CD14-positive monocyte (primary cell): ENCODE measurements at regions not wholly inside any gene's neighbourhood (a gene's known extent, or its start where the extent isn't known, plus 50 kb on each side); places are given as distances from the start of the nearest gene placed in this dataset.

Experiments used
- DNase-seq, 3 donors: peaks; one replicate each; pipeline ENCODE4 v3.0.0-alpha.2; 2011 to 2022
- H2AFZ ChIP-seq: 2 replicates; pipeline ENCODE4 v1.6.0; 2012; ENCODE audit warnings: mild to moderate bottlenecking, low read depth, low read length, inconsistent platforms; ENCODE audit not compliant: insufficient read depth, poor library complexity, severe bottlenecking
- H3K27ac ChIP-seq, 2 donors: 1 replicate in 1 of 2; 2 replicates in 1 of 2; pipeline ENCODE4 v1.5.1; 2012 to 2013; ENCODE audit warnings: low read length in 2 of 2, control low read depth in 1 of 2, inconsistent platforms in 1 of 2, low read depth in 1 of 2, mild to moderate bottlenecking in 1 of 2
- H3K27me3 ChIP-seq, 2 donors: one replicate each; pipeline versions ENCODE4 v1.6.0 to v1.6.1; 2011 to 2013; ENCODE audit warnings: low read length in 2 of 2; ENCODE audit not compliant: control insufficient read depth in 2 of 2, insufficient read depth in 2 of 2
- H3K36me3 ChIP-seq, 2 donors: replicated peaks in 1 of 2; 1 replicate in 1 of 2; 2 replicates in 1 of 2; pipeline versions ENCODE4 v1.5.1 to v1.6.1; 2012 to 2013; ENCODE audit warnings: low read length in 2 of 2, control low read depth in 1 of 2, inconsistent platforms in 1 of 2, mild to moderate bottlenecking in 1 of 2; ENCODE audit not compliant: insufficient read depth in 2 of 2, control insufficient read depth in 1 of 2
- H3K4me1 ChIP-seq, 2 donors: 1 replicate in 1 of 2; 2 replicates in 1 of 2; pipeline versions ENCODE4 v1.5.1 to v1.6.1; 2012 to 2013; ENCODE audit warnings: low read length in 2 of 2, control low read depth in 1 of 2, inconsistent platforms in 1 of 2, mild to moderate bottlenecking in 1 of 2, moderate library complexity in 1 of 2; ENCODE audit not compliant: insufficient read depth in 2 of 2, control insufficient read depth in 1 of 2
- H3K4me2 ChIP-seq: replicated peaks from 2 replicates; pipeline ENCODE3; 2012; ENCODE audit warnings: low read length, moderate library complexity, mild to moderate bottlenecking; ENCODE audit not compliant: poor library complexity, severe bottlenecking; ENCODE audit errors: extremely low read depth
- H3K4me3 ChIP-seq, 3 experiments: fragments of 200-600 bp in 1 of 3; sonication (generic) in 1 of 3; replicated peaks in 1 of 3; 1 replicate in 2 of 3; 2 replicates in 1 of 3; pipeline ENCODE4 v1.5.1; 2011 to 2013; ENCODE audit warnings: low read length in 3 of 3, mild to moderate bottlenecking in 3 of 3, control low read depth in 2 of 3, low read depth in 2 of 3, inconsistent platforms in 1 of 3, moderate library complexity in 1 of 3
- H3K79me2 ChIP-seq: 2 replicates; pipeline ENCODE4 v1.6.0; 2012; ENCODE audit warnings: mild to moderate bottlenecking, control low read depth, inconsistent platforms, low read length, moderate library complexity; ENCODE audit not compliant: insufficient read depth
- H3K9ac ChIP-seq: 2 replicates; pipeline ENCODE4 v1.6.0; 2017; ENCODE audit warnings: low read length, mild to moderate bottlenecking; ENCODE audit not compliant: insufficient read depth, poor library complexity, severe bottlenecking
- H3K9me3 ChIP-seq, 2 donors: replicated peaks in 1 of 2; 1 replicate in 1 of 2; 2 replicates in 1 of 2; pipeline versions ENCODE4 v1.5.1 to v1.6.1; 2012 to 2013; ENCODE audit warnings: low read length in 2 of 2, control low read depth in 1 of 2; ENCODE audit not compliant: control insufficient read depth in 1 of 2, insufficient read depth in 1 of 2
- H4K20me1 ChIP-seq: 2 replicates; pipeline ENCODE4 v1.6.0; 2012; ENCODE audit warnings: mild to moderate bottlenecking, low read length, control low read depth, moderate library complexity; ENCODE audit not compliant: insufficient read depth
- H3K27ac Mint-ChIP-seq, 7 donors: one replicate each; pipeline ENCODE4 v1.8.0; 2020; ENCODE audit warnings: mild to moderate bottlenecking in 7 of 7, mixed read lengths in 7 of 7, moderate library complexity in 6 of 7, inconsistent platforms in 2 of 7
- H3K27me3 Mint-ChIP-seq, 3 donors: one replicate each; pipeline ENCODE4 v1.8.0; 2021 to 2022; ENCODE audit warnings: low read depth in 3 of 3, mild to moderate bottlenecking in 3 of 3, mixed read lengths in 3 of 3, moderate library complexity in 3 of 3, inconsistent platforms in 1 of 3
- H3K36me3 Mint-ChIP-seq, 2 donors: one replicate each; pipeline ENCODE4 v1.8.0; 2020; ENCODE audit warnings: mixed read lengths in 2 of 2, inconsistent platforms in 1 of 2, mild to moderate bottlenecking in 1 of 2
- H3K4me1 Mint-ChIP-seq: one replicate; pipeline ENCODE4 v1.8.0; 2020; ENCODE audit warnings: mild to moderate bottlenecking, mixed read lengths
- H3K4me3 Mint-ChIP-seq, 2 donors: one replicate each; pipeline ENCODE4 v1.8.0; 2020; ENCODE audit warnings: mild to moderate bottlenecking in 2 of 2, mixed read lengths in 2 of 2, moderate library complexity in 1 of 2
- H3K9me3 Mint-ChIP-seq, 7 donors: one replicate each; pipeline ENCODE4 v1.8.0; 2020 to 2022; ENCODE audit warnings: mixed read lengths in 7 of 7, mild to moderate bottlenecking in 6 of 7, moderate library complexity in 6 of 7, inconsistent platforms in 2 of 7
- CTCF ChIP-seq: fragments of 200-600 bp; IDR thresholded peaks from one replicate; pipeline ENCODE4 v1.8.0; 2022; ENCODE audit warnings: antibody characterized with exemption, mild to moderate bottlenecking
- WGBS: methylation state at CpG from one replicate; pipeline ENCODE4 v1.1.5; 2013; ENCODE audit warnings: missing lambda C conversion rate; ENCODE audit not compliant: insufficient coverage; 5-methylcytosine and 5-hydroxymethylcytosine counted together
- intact Hi-C, 2 donors: fragments of 100-400 bp; cut with micrococcal nuclease; formaldehyde crosslinking; loops; one replicate each; pipeline versions ENCODE4 v1.15.0 to v1.15.1; 2023

GRCh38 chr13:95367309-95367843, 66.1 kb upstream of the ABCC4 start:
- Mint-ChIP-seq H3K27ac (no peak overlapping the region), H3K36me3 (no peaks in the 10 kb centered on the region), H3K4me1 (peaks cover 7% of the 10 kb centered on the region), H3K4me3 (no peak overlapping the region), H3K9me3 (peaks cover 0 to 18% (median 4%) of the 10 kb centered on the region in 7 donors), H3K27me3 (peaks cover 3 to 5% (median 3%) of the 10 kb centered on the region in 3 donors)
- intact Hi-C loops: no loop called here
- no peak for TF ChIP-seq CTCF
- 20% methylated on average over 1 of the region's 6 CpGs for WGBS
- DNase-seq: peak in 1 of 3 donors; percentile 17
- Histone ChIP-seq H3K4me1 (no peaks in the 10 kb centered on the region), H3K4me2 (no peak overlapping the region), H3K36me3 (no peaks in the 10 kb centered on the region), H2AFZ (no peak overlapping the region), H3K9ac (no peak overlapping the region), H4K20me1 (no peaks in the 10 kb centered on the region), H3K9me3 (peaks cover 0 to 3% of the 10 kb centered on the region in 2 donors), H3K27me3 (no peaks in the 10 kb centered on the region), H3K79me2 (no peaks in the 10 kb centered on the region), H3K27ac (no peak overlapping the region), H3K4me3 (no peak overlapping the region)

DNA sequence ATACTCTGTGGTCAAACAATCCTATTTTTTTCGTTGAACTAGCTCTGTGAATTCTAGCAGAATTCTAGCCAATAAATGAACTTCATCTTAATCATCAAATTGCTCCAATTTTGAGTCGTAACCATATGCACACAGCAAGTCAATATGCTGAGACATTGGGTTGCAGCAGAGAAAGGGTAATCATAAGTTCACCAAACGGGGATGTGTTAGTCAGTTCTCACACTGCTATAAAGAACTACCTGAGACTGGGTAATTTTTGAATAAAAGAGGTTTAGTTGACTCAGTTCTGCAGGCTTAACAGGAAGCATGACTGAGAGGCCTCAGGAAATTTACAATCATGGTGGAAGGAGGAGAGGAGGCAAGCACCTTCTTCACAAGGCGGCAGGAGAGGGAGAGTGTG, 67.7 kb upstream of the ABCC4 start:
- Histone ChIP-seq H3K9me3 (no peaks in the 10 kb centered on the region), H3K27ac (no peak overlapping the region), H3K27me3 (no peaks in the 10 kb centered on the region), H3K4me2 (no peak overlapping the region), H3K9ac (no peak overlapping the region), H3K4me1 (no peaks in the 10 kb centered on the region), H4K20me1 (no peaks in the 10 kb centered on the region), H3K79me2 (no peaks in the 10 kb centered on the region), H3K4me3 (no peak overlapping the region), H3K36me3 (no peaks in the 10 kb centered on the region), H2AFZ (no peak overlapping the region)
- no peak for TF ChIP-seq CTCF
- peaks cover 0 to 7% (median 6%) of the 10 kb centered on the region in 3 donors for H3K27me3 Mint-ChIP-seq
- H3K4me3 Mint-ChIP-seq: no peak overlapping the region
- H3K4me1 Mint-ChIP-seq: peaks cover 7% of the 10 kb centered on the region
- H3K9me3 Mint-ChIP-seq: peaks cover 0 to 13% (median 4%) of the 10 kb centered on the region in 7 donors
- H3K27ac Mint-ChIP-seq: no peak overlapping the region
- no peaks in the 10 kb centered on the region for H3K36me3 Mint-ChIP-seq
- no peak for DNase-seq
- 100% methylated on average over 1 of the region's 4 CpGs for WGBS
- intact Hi-C loops: no loop called here
